BJ (cell line): ENCODE measurements at regions not wholly inside any gene's neighbourhood (a gene's known extent, or its start where the extent isn't known, plus 50 kb on each side); places are given as distances from the start of the nearest gene placed in this dataset.
A peak's percentile ranks its signal among the peaks of the same experiment; 100 is the strongest.

ENCODE experiments used
- CTCF ChIA-PET: fragments of 350-600 bp; formaldehyde crosslinking; extraction: SDS; loops from one replicate; lab custom pipeline; 2021; ENCODE audit warnings: antibody characterized with exemption, inconsistent platforms; lab: Yijun Ruan, JAX
- POLR2A ChIA-PET: fragments of 300-600 bp; sonication (Branson Sonifier 250); formaldehyde crosslinking; extraction: SDS; loops from one replicate; lab custom pipeline; 2021; ENCODE audit warnings: antibody characterized with exemption; lab: Charles Lee
- DNase-seq: peaks from one replicate; pipeline ENCODE4 v3.0.0-alpha.2; 2011; ENCODE audit warnings: low read depth
- H3K27me3 ChIP-seq: 2 replicates; pipeline ENCODE4 v1.6.0; 2011; ENCODE audit warnings: low read length; ENCODE audit not compliant: control insufficient read depth, insufficient read depth
- H3K36me3 ChIP-seq: 2 replicates; pipeline ENCODE4 v1.5.1; 2011; ENCODE audit warnings: low read length; ENCODE audit not compliant: control insufficient read depth, insufficient read depth
- H3K4me3 ChIP-seq: 2 replicates; pipeline ENCODE4 v1.5.1; 2011; ENCODE audit warnings: low read depth, mild to moderate bottlenecking, control low read depth, low read length
- CTCF ChIP-seq: IDR thresholded peaks from 2 replicates; pipeline ENCODE4 v1.5.1; 2011; ENCODE audit warnings: low read depth, mild to moderate bottlenecking, control low read depth, inconsistent platforms, low read length, moderate library complexity; ENCODE audit not compliant: insufficient read depth

- ChIA-PET CTCF (interaction anchor here (0.7 to 1.1 kb wide), 2 partner anchors 59 to 224 kb away, joined by 3 to 4 read pairs; no protein-coding TSS in a partner anchor), POLR2A (no interaction called here)
- TF ChIP-seq CTCF = no peak
- no peaks in the 10 kb centered on the region for H3K27me3 ChIP-seq
- no peak for DNase-seq
- H3K36me3 ChIP-seq = no peaks in the 10 kb centered on the region
- no peak overlapping the region for H3K4me3 ChIP-seq
These were observed 665.5 kb downstream of the TLL1 start for GRCh38 chr4:166538491-166539005.

- DNase-seq = no peak
- CTCF ChIA-PET = no interaction called here
- Histone ChIP-seq H3K36me3 (no peaks in the 10 kb centered on the region), H3K4me3 (no peak overlapping the region), H3K27me3 (no peaks in the 10 kb centered on the region)
- POLR2A ChIA-PET = no interaction called here
- TF ChIP-seq CTCF = no peak
These were observed 673.0 kb downstream of the TLL1 start for GRCh38 chr4:166546009-166546408.

GRCh38 chr4:166577639-166578038 lies 656.7 kb downstream of the SPOCK3 start:
- no peak for TF ChIP-seq CTCF
- CTCF ChIA-PET = no interaction called here
- Histone ChIP-seq H3K36me3 (no peaks in the 10 kb centered on the region), H3K4me3 (no peak overlapping the region), H3K27me3 (no peaks in the 10 kb centered on the region)
- POLR2A ChIA-PET = no interaction called here
- DNase-seq = no peak

- CTCF ChIA-PET = no interaction called here
- no peak for DNase-seq
- POLR2A ChIA-PET = no interaction called here
- no peak for TF ChIP-seq CTCF
- no peak overlapping the region for H3K4me3 ChIP-seq
- H3K27me3 ChIP-seq = no peaks in the 10 kb centered on the region
- H3K36me3 ChIP-seq = no peaks in the 10 kb centered on the region
These were observed 648.8 kb downstream of the SPOCK3 start for GRCh38 chr4:166585491-166585890.

- no peak for DNase-seq
- CTCF ChIA-PET = interaction anchor here (0.6 to 4.1 kb wide), 10 partner anchors 12 to 1052 kb away, joined by 3 to 36 read pairs (median 5); no protein-coding TSS in a partner anchor
- Histone ChIP-seq H3K27me3 (no peaks in the 10 kb centered on the region; the same call in 1 of the 2 replicates), H3K36me3 (no peaks in the 10 kb centered on the region), H3K4me3 (no peak overlapping the region)
- POLR2A ChIA-PET = no interaction called here
- TF ChIP-seq CTCF = peak; percentile 70
These were observed 639.9 kb downstream of the SPOCK3 start for GRCh38 chr4:166594326-166594946.
